IPS DF 19.7 (cell line): ENCODE measurements at regions not wholly inside any gene's neighbourhood (a gene's known extent, or its start where the extent isn't known, plus 50 kb on each side); places are given as distances from the start of the nearest gene placed in this dataset.

Experiments
- DNase-seq: peaks from one replicate; pipeline ENCODE4 v3.0.0-alpha.2; 2013; ENCODE audit warnings: low read depth, low spot score

GRCh38 chr7:155930061-155930460 is 117.8 kb upstream of the SHH start:
- no peak for DNase-seq

DNA sequence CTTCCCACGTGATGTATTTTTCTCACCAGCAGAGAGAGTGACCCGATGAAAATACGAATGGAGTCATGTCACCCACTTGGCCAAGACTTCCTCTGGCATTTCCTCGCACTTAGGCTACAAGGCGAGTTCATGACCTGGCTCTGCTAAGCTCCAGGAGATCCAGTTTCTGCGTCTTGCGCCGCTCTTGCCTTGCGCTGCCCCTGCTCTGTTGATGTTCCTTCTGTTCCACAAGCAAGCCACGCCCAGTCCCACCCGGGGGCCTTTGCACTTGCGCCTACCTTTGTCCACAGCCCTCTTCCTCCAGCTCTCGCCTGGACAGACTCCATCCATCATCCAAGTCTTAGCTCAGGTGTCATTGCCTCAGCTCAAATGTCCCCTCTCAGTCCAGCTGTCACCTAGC is 116.3 kb upstream of the SHH start:
- no peak for DNase-seq

DNA sequence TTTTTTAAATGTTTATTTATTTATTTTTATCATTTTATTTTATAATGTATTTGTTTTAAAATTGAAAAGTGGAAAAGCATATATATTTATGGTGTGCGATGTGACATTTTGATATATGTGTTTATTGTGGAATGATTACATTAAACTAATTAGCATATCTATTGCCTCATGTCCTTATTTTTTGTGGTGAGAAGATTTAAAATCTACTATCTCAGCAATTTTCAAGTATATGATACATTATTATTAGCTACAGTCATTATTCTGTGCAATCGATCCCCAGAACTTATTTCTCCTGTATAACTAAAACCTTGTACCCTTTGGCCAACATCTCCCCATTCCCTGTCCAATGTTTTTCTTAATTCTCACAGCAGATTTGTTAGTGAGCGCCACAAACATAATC is 115.6 kb upstream of the SHH start:
- DNase-seq: no peak

GRCh38 chr7:155925682-155926081 is 113.4 kb upstream of the SHH start:
- no peak for DNase-seq

DNA sequence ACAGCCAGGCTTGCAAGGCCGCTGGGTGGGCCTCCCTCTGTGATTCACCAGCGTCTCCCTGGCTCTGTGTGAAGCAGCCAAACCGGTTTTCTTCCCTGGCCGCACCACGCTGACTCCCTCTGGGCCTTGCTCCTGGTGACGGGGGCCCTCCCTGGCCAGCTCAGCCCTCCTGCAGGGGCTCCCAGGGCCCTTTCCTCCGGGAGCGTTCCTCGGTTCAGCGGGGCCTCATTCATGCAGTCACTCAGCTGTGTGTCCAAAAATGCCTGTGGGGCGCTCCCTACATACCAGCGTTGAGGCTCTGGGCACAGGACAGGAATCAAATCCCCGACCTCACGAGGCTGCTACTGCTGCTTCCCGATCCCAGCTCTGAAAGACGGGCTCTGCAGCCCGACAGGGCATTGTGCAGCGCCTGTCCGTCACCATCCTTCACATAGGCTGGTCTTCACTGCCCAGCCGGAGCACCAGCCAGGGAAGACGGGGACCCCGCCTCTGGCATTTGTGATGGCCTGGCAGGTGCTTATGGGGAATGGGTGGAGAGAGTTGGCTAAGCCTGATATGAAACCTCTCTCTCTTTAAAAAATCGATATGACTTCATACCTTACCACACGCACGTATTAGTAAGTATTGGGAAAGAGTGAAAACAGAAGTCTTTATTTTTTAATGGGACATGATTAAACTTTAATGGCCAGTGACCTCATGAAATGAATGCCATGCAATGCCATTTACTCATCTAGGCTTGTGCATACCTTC is 110.0 kb upstream of the SHH start:
- no peak for DNase-seq

DNA sequence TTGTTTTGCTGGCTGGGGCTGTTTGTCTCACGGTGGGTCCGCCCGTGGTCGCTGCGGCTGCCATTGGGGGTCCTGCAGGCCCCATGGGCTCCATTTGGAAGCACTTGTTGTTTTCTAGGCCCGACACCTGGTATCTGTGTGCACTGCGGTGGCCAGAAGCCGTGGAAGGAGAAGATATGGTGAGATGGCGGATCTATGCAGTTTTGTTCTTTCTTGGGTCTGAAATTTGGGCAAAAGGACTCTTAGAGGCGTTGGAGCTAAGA is 109.5 kb upstream of the SHH start:
- DNase-seq: no peak

GRCh38 chr7:155921086-155921803 is 109.0 kb upstream of the SHH start:
- DNase-seq: no peak

- no peak for DNase-seq
Observed at GRCh38 chr7:155920068-155920461, 107.8 kb upstream of the SHH start.

- DNase-seq: no peak
Observed at GRCh38 chr7:155919391-155920067, 107.3 kb upstream of the SHH start.

GRCh38 chr7:155918720-155919390 is 106.6 kb upstream of the SHH start:
- no peak for DNase-seq

- no peak for DNase-seq
Observed at GRCh38 chr7:155917836-155918430, 105.7 kb upstream of the SHH start.

DNA sequence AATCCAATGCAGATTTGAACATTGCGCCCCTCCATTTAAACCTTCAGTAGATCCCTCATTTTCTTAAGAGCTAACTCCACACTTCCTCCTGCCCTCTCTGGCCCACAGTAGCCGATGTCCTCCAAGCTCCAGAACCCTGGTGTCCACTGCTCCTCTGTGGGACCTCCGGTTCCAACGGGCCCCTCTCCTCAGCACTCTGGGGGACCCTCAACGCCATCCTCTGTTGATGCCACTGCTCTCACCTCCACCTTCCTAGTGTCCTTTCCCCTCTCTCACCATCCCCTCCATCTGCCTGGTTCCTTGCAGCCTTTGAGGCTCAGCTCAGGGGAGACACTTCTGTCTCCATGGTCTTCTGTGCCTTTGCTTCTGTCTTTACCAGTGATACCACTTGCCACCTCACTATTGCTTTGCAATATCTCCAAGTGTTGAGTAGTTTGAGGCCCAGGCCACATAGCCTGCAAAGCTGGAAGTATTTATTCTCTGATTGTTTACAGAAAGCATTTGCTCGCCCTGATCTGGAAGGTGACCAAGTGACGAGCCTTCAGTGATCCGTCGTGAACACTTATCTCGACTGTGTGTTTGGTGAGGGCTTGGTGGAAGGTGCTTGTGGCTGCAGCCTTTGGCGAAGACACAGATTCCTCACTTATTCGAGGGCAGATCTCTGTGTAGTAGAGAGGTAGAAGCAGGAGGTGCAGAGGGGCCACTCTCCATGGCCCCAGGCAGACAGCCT is 104.8 kb upstream of the SHH start:
- DNase-seq: no peak

DNA sequence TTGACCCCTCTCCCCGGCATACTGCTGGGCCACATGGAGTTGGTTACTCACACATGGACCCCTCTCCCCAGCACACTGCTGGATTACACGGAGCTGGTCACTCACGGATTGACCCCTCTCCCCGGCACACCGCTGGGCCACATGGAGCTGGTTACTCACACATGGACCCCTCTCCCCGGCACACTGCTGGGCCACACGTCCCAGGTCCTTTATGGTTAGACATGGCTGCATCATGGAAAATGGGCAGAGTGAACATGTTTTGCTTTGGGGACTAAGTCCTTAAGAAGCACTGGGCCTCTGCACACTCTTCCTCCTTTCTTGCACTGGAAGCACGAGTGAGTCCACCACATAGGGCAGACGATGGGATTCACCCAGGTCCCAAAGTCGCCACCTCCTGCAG is 102.1 kb upstream of the SHH start:
- DNase-seq: no peak

GRCh38 chr7:155913719-155914118 is 101.5 kb upstream of the SHH start:
- DNase-seq: no peak

GRCh38 chr7:155913291-155913690 is 101.0 kb upstream of the SHH start:
- DNase-seq: no peak

DNA sequence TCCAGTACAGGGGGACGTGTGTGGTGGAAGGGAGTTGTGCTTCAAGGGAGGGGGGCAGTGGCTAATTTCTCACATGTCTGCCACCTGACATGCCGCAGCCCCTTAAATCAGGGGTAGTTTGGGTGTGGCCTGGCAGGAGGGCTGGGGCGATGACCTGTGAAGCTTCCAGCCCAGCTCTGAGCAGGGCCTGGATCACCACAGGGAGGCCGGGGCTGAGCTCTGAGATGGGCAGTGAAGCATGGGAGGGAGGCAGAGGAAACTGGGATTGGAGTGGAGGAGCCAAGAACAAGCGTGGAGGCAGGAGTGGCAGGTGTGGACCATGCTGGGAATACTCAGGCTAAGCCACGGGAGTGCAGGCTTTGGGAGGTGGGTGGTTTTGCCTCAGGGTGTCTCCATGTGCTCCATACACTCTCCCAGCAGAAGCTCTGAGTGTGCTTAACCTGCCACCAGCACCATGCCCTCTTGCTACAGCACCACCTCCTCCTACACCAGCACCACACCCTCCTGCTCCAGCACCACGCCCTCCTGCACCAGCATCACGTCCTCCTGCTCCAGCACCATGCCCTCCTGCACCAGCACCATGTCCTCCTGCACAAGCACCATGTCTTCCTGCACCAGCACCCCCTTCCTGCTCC is 99.3 kb upstream of the SHH start:
- DNase-seq: no peak

GRCh38 chr7:155908385-155908784 is 96.1 kb upstream of the SHH start:
- DNase-seq: no peak

- no peak for DNase-seq
Observed at GRCh38 chr7:155907450-155908200, 95.4 kb upstream of the SHH start.

DNA sequence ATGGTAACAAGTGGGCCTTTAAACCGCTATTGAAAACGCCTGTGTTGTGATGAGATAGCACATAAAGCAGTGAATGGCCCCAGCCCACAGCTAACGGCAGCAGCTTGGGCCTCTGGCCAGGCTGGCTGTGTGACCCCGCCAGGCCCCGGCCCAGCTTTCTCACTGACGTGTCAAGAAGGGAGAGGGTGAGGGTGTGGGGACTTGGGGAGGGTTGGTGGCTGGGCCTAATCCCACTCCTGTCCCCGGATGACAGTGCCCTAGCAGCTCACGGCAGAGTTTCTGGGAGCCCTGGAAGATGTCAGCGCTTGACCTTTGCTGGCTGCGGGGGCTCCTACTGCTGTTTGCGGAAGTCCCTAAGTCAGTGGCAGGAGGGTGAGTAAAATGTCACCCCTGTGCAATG is 88.9 kb upstream of the SHH start:
- no peak for DNase-seq

- DNase-seq: no peak
Observed at GRCh38 chr7:155899596-155899995, 87.3 kb upstream of the SHH start.
